Neural crest cell (in vitro differentiated cells): ENCODE measurements at regions not wholly inside any gene's neighbourhood (a gene's known extent, or its start where the extent isn't known, plus 50 kb on each side); places are given as distances from the start of the nearest gene placed in this dataset.

ENCODE experiments used
- DNase-seq: peaks from one replicate; pipeline ENCODE4 v3.0.0; 2021; ENCODE audit warnings: low read depth, mixed read lengths, low spot score
- H3K27ac Mint-ChIP-seq: one replicate; pipeline ENCODE4 v1.8.0; 2021; ENCODE audit warnings: mild to moderate bottlenecking, mixed read lengths; ENCODE audit not compliant: unreplicated experiment
- H3K27me3 Mint-ChIP-seq: 2 replicates; pipeline ENCODE4 v1.8.0; 2021; ENCODE audit warnings: low read depth, mild to moderate bottlenecking, mixed read lengths
- H3K36me3 Mint-ChIP-seq: 2 replicates; pipeline ENCODE4 v1.8.0; 2021; ENCODE audit warnings: low read depth, mild to moderate bottlenecking, mixed read lengths
- H3K4me1 Mint-ChIP-seq: 2 replicates; pipeline ENCODE4 v1.8.0; 2021; ENCODE audit warnings: mixed read lengths
- H3K4me3 Mint-ChIP-seq: one replicate; pipeline ENCODE4 v1.8.0; 2021; ENCODE audit warnings: mild to moderate bottlenecking, mixed read lengths
- H3K9me3 Mint-ChIP-seq: 2 replicates; pipeline ENCODE4 v1.8.0; 2021; ENCODE audit warnings: mixed read lengths
- TF ChIP-seq, protein P1 (sequence below): fragments of 200-600 bp; sonication (generic); conservative IDR thresholded peaks from 2 replicates; pipeline ENCODE4 v1.5.0; 2021; ENCODE audit warnings: antibody characterized with exemption, mild to moderate bottlenecking

DNA sequence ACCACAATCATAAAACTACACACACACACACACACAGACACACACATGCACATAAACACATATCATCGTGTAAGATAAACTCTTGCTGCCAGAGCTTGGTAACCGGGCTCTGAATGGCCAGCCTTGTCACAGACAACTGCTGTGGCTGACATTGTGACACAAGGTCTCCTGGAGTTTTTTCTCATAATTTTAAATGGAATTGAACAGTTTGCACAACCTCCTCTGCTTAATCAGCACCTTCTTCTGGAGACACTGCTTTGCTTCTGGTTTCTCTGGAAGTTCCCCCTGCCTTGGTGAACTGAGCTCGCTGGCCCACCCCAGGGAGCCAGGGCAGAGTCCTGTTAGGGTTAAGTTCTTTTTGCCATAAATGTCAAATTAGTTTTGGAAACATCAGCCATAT, 115.4 kb downstream of the UTP18 start:
- Mint-ChIP-seq H3K9me3 (peaks cover 14% of the 10 kb centered on the region), H3K27me3 (no peaks in the 10 kb centered on the region), H3K27ac (peak overlapping the region; percentile 43), H3K4me3 (no peak overlapping the region), H3K36me3 (no peaks in the 10 kb centered on the region), H3K4me1 (peaks cover 27% of the 10 kb centered on the region)
- TF ChIP-seq, protein P1, sequence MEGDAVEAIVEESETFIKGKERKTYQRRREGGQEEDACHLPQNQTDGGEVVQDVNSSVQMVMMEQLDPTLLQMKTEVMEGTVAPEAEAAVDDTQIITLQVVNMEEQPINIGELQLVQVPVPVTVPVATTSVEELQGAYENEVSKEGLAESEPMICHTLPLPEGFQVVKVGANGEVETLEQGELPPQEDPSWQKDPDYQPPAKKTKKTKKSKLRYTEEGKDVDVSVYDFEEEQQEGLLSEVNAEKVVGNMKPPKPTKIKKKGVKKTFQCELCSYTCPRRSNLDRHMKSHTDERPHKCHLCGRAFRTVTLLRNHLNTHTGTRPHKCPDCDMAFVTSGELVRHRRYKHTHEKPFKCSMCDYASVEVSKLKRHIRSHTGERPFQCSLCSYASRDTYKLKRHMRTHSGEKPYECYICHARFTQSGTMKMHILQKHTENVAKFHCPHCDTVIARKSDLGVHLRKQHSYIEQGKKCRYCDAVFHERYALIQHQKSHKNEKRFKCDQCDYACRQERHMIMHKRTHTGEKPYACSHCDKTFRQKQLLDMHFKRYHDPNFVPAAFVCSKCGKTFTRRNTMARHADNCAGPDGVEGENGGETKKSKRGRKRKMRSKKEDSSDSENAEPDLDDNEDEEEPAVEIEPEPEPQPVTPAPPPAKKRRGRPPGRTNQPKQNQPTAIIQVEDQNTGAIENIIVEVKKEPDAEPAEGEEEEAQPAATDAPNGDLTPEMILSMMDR = no peak
- no peak for DNase-seq

GRCh38 chr17:51376739-51377138, 116.4 kb downstream of the UTP18 start:
- no peak overlapping the region for H3K4me3 Mint-ChIP-seq
- TF ChIP-seq, protein P1 = no peak
- H3K27ac Mint-ChIP-seq = no peak overlapping the region
- no peaks in the 10 kb centered on the region for H3K27me3 Mint-ChIP-seq
- H3K36me3 Mint-ChIP-seq = no peaks in the 10 kb centered on the region
- peaks cover 11% of the 10 kb centered on the region for H3K9me3 Mint-ChIP-seq
- DNase-seq = no peak
- H3K4me1 Mint-ChIP-seq = peaks cover 23% of the 10 kb centered on the region

DNA sequence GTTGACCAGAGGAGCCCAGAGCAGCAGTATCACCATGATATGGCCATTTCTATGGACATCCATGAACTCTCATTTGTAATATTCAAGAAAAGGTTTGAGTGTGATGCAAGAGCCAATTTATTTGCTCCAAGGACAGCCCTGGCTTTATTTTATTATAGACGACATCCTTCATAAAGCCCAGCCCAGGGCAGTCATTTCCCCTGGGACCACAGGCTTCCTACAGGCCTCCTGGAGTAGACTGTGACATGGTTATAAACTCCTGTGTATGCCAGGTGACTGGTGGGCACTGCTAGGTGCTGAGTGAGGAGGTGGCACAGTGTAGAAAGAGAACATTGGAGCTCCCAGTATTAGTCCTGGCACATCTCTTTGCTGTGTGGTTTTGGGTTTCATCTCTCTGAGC, 120.9 kb downstream of the UTP18 start:
- no peaks in the 10 kb centered on the region for H3K27me3 Mint-ChIP-seq
- peaks cover 6% of the 10 kb centered on the region for H3K4me1 Mint-ChIP-seq
- no peak overlapping the region for H3K4me3 Mint-ChIP-seq
- no peaks in the 10 kb centered on the region for H3K36me3 Mint-ChIP-seq
- DNase-seq = no peak
- TF ChIP-seq, protein P1 = no peak
- no peak overlapping the region for H3K27ac Mint-ChIP-seq
- no peaks in the 10 kb centered on the region for H3K9me3 Mint-ChIP-seq

- peaks cover 5% of the 10 kb centered on the region for H3K4me1 Mint-ChIP-seq
Observed at GRCh38 chr17:51385208-51385607, 124.9 kb downstream of the UTP18 start.

GRCh38 chr17:51387582-51387981, 127.2 kb downstream of the UTP18 start:
- Mint-ChIP-seq H3K4me3 (no peak overlapping the region), H3K4me1 (peaks cover 5% of the 10 kb centered on the region), H3K9me3 (peaks cover 2% of the 10 kb centered on the region), H3K36me3 (no peaks in the 10 kb centered on the region), H3K27me3 (no peaks in the 10 kb centered on the region), H3K27ac (no peak overlapping the region)
- no peak for DNase-seq
- TF ChIP-seq, protein P1 = no peak

More at GRCh38 chr17:51385208-51385607, 124.9 kb downstream of the UTP18 start:
- no peak for DNase-seq
- TF ChIP-seq, protein P1 = no peak
- Mint-ChIP-seq H3K27ac (peak overlapping the region; percentile 85), H3K36me3 (no peaks in the 10 kb centered on the region), H3K9me3 (peaks cover 2% of the 10 kb centered on the region), H3K27me3 (no peaks in the 10 kb centered on the region), H3K4me3 (no peak overlapping the region)

DNA sequence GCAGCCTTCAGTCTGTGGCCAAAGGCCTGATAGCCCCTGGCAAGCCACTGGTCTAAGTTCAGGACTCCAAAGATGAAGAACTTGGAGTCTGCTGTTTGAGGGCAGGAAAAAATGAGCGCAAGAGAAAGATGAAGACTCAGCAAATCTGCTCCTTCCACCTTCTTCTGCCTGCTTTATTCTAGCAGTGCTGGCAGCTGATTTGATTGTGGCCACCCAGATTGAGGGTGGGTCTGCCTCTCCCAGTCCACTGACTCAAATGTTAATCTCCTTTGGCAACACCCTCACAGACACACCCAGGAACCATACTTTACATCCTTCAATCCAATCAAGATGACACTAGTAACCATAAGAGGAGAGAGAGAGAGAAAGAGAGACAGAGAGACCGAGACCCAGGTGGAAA, 127.6 kb downstream of the UTP18 start:
- no peaks in the 10 kb centered on the region for H3K36me3 Mint-ChIP-seq
- H3K9me3 Mint-ChIP-seq = peaks cover 2% of the 10 kb centered on the region
- H3K4me3 Mint-ChIP-seq = no peak overlapping the region
- no peak for DNase-seq
- no peak overlapping the region for H3K27ac Mint-ChIP-seq
- H3K27me3 Mint-ChIP-seq = no peaks in the 10 kb centered on the region
- TF ChIP-seq, protein P1 = no peak
- peaks cover 5% of the 10 kb centered on the region for H3K4me1 Mint-ChIP-seq
